ENCODE measurements at regions not wholly inside any gene's neighbourhood (a gene's known extent, or its start where the extent isn't known, plus 50 kb on each side); places are given as distances from the start of the nearest gene placed in this dataset.

DNA sequence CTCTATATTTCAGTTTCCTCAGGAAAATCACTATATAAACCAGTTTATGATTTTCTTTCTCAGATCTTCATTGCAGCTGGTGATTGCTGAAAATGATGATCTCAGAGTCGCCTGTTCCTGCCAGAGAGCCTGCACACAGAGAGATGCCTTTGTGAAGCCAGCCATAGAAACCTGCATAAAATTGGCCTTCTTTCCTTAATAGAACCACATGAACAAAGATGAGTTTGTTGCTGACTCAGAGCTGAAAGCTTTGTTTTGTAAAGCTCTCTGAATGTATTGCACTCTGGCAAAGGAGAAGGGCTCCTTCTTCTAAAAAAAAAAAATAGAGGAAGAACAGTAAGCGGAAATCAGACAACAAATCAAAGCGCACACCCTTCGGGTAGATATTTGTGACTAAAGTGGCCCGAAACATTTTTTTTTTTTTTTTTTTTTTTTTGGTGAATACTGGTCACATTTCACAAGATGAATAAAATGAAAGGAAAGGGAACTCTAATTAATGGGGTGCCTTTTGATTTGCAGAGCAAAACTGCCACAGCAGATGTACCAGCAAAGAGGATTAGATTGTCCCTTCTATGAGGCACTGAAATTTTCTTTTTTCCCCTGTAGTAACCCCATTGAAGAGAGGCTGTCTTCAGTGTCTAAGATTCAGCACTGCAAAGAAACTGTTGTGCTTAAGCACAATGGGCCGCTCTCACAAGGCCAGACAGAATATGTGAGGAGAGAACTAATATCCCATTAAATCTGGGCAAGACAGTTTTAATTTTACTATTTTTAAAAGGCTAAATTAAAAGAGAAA lies 75.1 kb upstream of the PTPRZ1 start:
- no peak for DNase-seq (ENCODE audit: low read depth)
- no peak overlapping the region for H3K4me3 ChIP-seq (ENCODE audit: low read depth, low read length)
- TF ChIP-seq, protein P1, sequence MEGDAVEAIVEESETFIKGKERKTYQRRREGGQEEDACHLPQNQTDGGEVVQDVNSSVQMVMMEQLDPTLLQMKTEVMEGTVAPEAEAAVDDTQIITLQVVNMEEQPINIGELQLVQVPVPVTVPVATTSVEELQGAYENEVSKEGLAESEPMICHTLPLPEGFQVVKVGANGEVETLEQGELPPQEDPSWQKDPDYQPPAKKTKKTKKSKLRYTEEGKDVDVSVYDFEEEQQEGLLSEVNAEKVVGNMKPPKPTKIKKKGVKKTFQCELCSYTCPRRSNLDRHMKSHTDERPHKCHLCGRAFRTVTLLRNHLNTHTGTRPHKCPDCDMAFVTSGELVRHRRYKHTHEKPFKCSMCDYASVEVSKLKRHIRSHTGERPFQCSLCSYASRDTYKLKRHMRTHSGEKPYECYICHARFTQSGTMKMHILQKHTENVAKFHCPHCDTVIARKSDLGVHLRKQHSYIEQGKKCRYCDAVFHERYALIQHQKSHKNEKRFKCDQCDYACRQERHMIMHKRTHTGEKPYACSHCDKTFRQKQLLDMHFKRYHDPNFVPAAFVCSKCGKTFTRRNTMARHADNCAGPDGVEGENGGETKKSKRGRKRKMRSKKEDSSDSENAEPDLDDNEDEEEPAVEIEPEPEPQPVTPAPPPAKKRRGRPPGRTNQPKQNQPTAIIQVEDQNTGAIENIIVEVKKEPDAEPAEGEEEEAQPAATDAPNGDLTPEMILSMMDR (IDR thresholded peaks at IDR 0.05; ENCODE audit: insufficient read depth, low read depth, low read length, missing control alignments) = no peak

DNA sequence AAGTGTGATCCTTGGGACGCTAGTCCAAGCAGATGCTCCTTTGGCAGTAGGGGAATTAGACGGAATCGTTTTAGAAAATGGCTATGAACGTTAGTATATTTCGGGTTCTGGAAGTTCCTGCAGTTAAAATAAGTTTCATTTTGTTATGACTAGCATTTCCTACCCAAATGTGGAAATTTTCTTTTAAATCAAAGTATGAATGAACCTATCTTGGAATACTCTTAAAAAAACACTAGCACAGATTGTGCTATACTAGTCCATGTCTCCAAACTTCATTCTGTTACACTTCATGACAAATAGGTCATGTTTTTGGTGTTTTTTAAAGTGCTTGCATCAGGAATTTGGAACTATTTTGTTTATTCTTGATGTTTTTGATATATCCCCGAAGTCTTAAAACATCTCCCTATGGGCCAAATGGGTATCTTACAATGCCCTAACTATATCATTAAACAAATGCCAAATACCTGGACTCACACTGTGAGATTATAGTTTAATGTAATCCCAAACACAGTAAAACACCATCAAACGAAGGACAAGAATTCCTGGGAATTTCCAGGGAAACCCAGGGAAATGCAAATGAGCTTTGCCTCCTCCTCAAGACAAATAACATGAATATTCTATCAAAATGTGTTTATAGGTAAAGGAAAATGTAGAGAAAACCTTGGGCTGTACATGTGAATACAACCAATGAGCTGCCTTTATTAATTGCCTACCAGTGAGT lies 75.9 kb upstream of the PTPRZ1 start:
- DNase-seq (ENCODE audit: low read depth) = no peak
- TF ChIP-seq, protein P1 (IDR thresholded peaks at IDR 0.05; ENCODE audit: insufficient read depth, low read depth, low read length, missing control alignments) = no peak
- no peak overlapping the region for H3K4me3 ChIP-seq (ENCODE audit: low read depth, low read length)

DNA sequence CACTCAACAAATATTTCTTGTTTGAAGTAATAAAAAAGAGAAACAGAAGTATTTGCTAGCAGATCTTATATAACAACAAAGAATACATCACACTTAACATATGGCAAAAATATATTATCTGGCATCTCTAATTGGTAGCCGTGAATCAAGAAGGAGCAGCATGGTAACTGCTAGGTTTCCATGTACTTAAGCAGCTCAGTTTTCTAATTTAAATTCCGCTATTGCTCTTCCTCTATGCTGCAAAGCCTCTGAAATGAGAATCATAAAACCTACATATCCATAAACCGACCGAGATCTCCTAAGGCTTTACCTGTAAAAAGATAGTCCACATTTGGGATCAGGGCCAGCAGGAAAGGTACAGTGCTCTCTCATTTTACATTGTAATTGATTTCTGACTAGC lies 76.6 kb upstream of the PTPRZ1 start:
- TF ChIP-seq, protein P1 (IDR thresholded peaks at IDR 0.05; ENCODE audit: insufficient read depth, low read depth, low read length, missing control alignments) = no peak
- H3K4me3 ChIP-seq (ENCODE audit: low read depth, low read length) = no peak overlapping the region
- no peak for DNase-seq (ENCODE audit: low read depth)

DNA sequence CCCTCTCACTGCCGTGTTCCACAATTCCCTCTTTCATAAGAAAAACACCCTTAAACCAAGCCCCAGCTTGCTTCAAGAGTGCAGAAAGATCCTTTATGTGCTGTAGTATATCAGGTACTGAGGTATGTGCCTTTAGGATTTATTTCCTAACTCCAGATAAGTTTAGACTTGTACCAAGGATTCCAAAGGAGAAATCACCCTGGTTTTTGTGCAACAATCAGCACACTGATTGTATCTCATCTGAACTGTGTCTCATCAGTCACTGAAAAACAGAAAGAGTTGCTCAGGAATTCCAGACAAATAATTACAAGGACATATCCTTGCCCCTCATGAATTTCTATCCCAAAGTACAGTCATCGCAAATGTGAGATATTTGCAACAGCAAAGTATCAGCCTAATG lies 77.2 kb upstream of the PTPRZ1 start:
- TF ChIP-seq, protein P1 (IDR thresholded peaks at IDR 0.05; ENCODE audit: insufficient read depth, low read depth, low read length, missing control alignments) = no peak
- no peak overlapping the region for H3K4me3 ChIP-seq (ENCODE audit: low read depth, low read length)
- DNase-seq (ENCODE audit: low read depth) = no peak

DNA sequence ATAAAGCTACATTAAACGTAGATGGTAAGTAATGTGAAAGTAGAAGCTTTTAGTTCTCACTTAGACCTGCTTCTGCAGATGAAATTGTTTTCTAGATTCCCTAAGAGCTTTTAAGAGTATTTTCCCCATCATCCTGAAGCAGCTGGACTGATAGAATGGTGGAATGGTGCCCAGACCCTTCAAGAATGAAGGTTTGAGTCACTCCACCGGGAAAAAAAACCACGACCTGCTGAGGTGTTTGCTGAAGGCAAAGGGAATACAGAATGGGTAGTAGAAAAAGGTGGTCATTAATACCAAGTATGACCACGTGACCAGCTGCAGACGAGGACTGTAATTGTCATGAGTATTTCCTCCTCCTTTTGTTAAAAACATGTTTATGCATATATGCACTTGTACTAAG lies 79.2 kb upstream of the PTPRZ1 start:
- DNase-seq (ENCODE audit: low read depth) = no peak
- H3K4me3 ChIP-seq (ENCODE audit: low read depth, low read length) = no peak overlapping the region
- TF ChIP-seq, protein P1 (IDR thresholded peaks at IDR 0.05; ENCODE audit: insufficient read depth, low read depth, low read length, missing control alignments) = no peak

DNA sequence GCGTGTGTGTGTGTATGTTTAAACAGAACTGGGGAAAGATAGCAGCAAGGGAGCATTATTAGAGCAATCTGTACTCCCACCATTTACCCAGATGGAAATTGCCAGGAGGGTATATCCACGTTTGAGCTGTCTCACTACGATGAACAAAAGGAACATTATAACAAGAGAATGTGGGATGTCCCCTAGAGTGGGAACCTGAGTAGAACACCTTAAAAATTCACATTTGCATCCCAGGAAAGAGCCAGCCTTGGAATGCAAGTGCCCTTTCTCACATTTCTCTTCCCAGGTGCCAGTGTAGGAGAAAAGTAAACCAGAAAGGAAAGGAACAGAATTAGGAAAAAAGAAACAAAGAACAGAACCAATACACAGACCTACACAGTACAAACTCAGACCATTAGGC lies 95.3 kb upstream of the PTPRZ1 start:
- H3K4me3 ChIP-seq (ENCODE audit: low read depth, low read length) = no peak overlapping the region
- TF ChIP-seq, protein P1 (IDR thresholded peaks at IDR 0.05; ENCODE audit: insufficient read depth, low read depth, low read length, missing control alignments) = no peak
- no peak for DNase-seq (ENCODE audit: low read depth)

Data from GM12865 (cell line).